K562 (cell line): ENCODE measurements at regions not wholly inside any gene's neighbourhood (a gene's known extent, or its start where the extent isn't known, plus 50 kb on each side); places are given as distances from the start of the nearest gene placed in this dataset.

Source experiments
- ATAC-seq: fragments of 200-7000 bp; cut with Tn5 transposase; 3 replicates; pipeline ENCODE4 v1.9.1; 2020; ENCODE audit warnings: moderate library complexity
- BruUV-seq: library from RNA; stranded (reverse); fragments of 400-500 nt; replicated peaks from 2 replicates; lab custom pipeline; 2021; lab: Mats Ljungman, UMichigan
- CTCF ChIA-PET: fragments of 300-600 bp; formaldehyde crosslinking; extraction: SDS; loops from one replicate; lab custom pipeline; 2021; ENCODE audit warnings: low intra/inter-chr PET ratio; lab: Yijun Ruan, JAX
- POLR2A ChIA-PET: fragments of 300-600, 350-650 bp; sonication (Branson Sonifier 250); formaldehyde crosslinking; extraction: SDS; loops from one replicate; lab custom pipeline; 2021; ENCODE audit warnings: antibody characterized with exemption, inconsistent platforms; lab: Yijun Ruan, JAX
- DNase-seq, 4 experiments: peaks; one replicate each; pipeline versions ENCODE4 v3.0.0 to v3.0.0-alpha.2; 2011 to 2018; ENCODE audit warnings: low spot score in 3 of 4, mixed read lengths in 3 of 4; ENCODE audit errors: extremely low read depth in 1 of 4
- FAIRE-seq: peaks from 2 replicates; lab custom pipeline; 2011; peaks lifted over from hg19 to GRCh38; lab: Jason Lieb, UNC
- H2AFZ ChIP-seq: 2 replicates; pipeline ENCODE4 v1.6.0; 2011; ENCODE audit warnings: low read depth, low read length, control low read depth, inconsistent platforms
- H3K27ac ChIP-seq: fragments of 200-600 bp; 3 replicates; pipeline ENCODE4 v1.8.0; 2011; ENCODE audit warnings: low read depth, mild to moderate bottlenecking, control low read depth, inconsistent platforms, low read length, moderate library complexity, mixed read lengths; ENCODE audit errors: extremely low read depth
- H3K27me3 ChIP-seq, 2 experiments: fragments of 300-600 bp in 1 of 2; 2 replicates in 1 of 2; 3 replicates in 1 of 2; pipeline versions ENCODE4 v1.6.0 to v1.8.0; 2011; ENCODE audit warnings: inconsistent platforms in 2 of 2, low read length in 2 of 2, mild to moderate bottlenecking in 1 of 2, mixed read lengths in 1 of 2, moderate library complexity in 1 of 2; ENCODE audit not compliant: control insufficient read depth in 2 of 2, insufficient read depth in 2 of 2
- H3K36me3 ChIP-seq: fragments of 300-600 bp; 3 replicates; pipeline ENCODE4 v1.8.0; 2011; ENCODE audit warnings: mild to moderate bottlenecking, low read length, inconsistent platforms; ENCODE audit not compliant: control insufficient read depth, insufficient read depth
- H3K4me1 ChIP-seq, 2 experiments: fragments of 200-600 bp in 1 of 2; replicated peaks in 1 of 2; 2 replicates in 1 of 2; 3 replicates in 1 of 2; pipeline versions ENCODE4 v1.5.1 to v1.8.0; 2011; ENCODE audit warnings: inconsistent platforms in 2 of 2, low read length in 2 of 2, mild to moderate bottlenecking in 1 of 2, mixed read lengths in 1 of 2, moderate library complexity in 1 of 2; ENCODE audit not compliant: control insufficient read depth in 2 of 2, insufficient read depth in 2 of 2
- H3K4me2 ChIP-seq: 2 replicates; pipeline ENCODE4 v1.6.1; 2011; ENCODE audit warnings: low read length, control low read depth, inconsistent platforms, mixed read lengths; ENCODE audit not compliant: insufficient read depth
- H3K4me3 ChIP-seq: fragments of 200-600 bp; sonication (generic), shearing (Covaris generic); 2 replicates; pipeline ENCODE4 v1.5.1; 2016; ENCODE audit warnings: control low read depth, inconsistent platforms
- H3K79me2 ChIP-seq: fragments of 200-600 bp; 3 replicates; pipeline ENCODE4 v1.8.0; 2011; ENCODE audit warnings: low read length, inconsistent platforms; ENCODE audit not compliant: control insufficient read depth, insufficient read depth
- H3K9ac ChIP-seq, 2 experiments: 2 replicates each; pipeline versions ENCODE4 v1.6.0 to v1.6.1; 2011; ENCODE audit warnings: low read depth in 2 of 2, low read length in 2 of 2, control low read depth in 1 of 2, inconsistent platforms in 1 of 2, mild to moderate bottlenecking in 1 of 2, mixed read lengths in 1 of 2; ENCODE audit not compliant: insufficient read depth in 1 of 2
- H3K9me1 ChIP-seq: one replicate; pipeline ENCODE4 v1.6.0; 2011; ENCODE audit warnings: inconsistent platforms, mild to moderate bottlenecking, low read length, moderate library complexity; ENCODE audit not compliant: control insufficient read depth, insufficient read depth
- H3K9me3 ChIP-seq: replicated peaks from 2 replicates; pipeline ENCODE4 v1.5.1; 2011; ENCODE audit warnings: low read depth, low read length, inconsistent platforms; ENCODE audit not compliant: control insufficient read depth, insufficient read depth
- H4K20me1 ChIP-seq: replicated peaks from 2 replicates; pipeline ENCODE4 v1.6.1; 2011; ENCODE audit warnings: low read length, inconsistent platforms, mixed read lengths; ENCODE audit not compliant: control insufficient read depth, insufficient read depth
- ARID2 ChIP-seq: fragments of 450-650 bp; IDR thresholded peaks from 2 replicates; pipeline ENCODE4 v1.6.1; 2017; ENCODE audit warnings: antibody characterized with exemption, mild to moderate bottlenecking
- CBX2 ChIP-seq: fragments of 200-600 bp; sonication (generic); IDR thresholded peaks from one replicate; pipeline ENCODE4 v1.6.1; 2012; ENCODE audit warnings: mild to moderate bottlenecking, low read length, inconsistent platforms; ENCODE audit not compliant: insufficient read depth, poor library complexity, severe bottlenecking
- ELF2 ChIP-seq: fragments of 250-450 bp; sonication (Bioruptor Pico); IDR thresholded peaks from 2 replicates; pipeline ENCODE4 v1.5.0; 2021; ENCODE audit warnings: mild to moderate bottlenecking
- MTA3 ChIP-seq: fragments of 450-650 bp; formaldehyde crosslinking; IDR thresholded peaks from 2 replicates; pipeline ENCODE4 v1.6.1; 2017; ENCODE audit warnings: mild to moderate bottlenecking, borderline replicate concordance
- NBN ChIP-seq: fragments of 450-650 bp; IDR thresholded peaks from 2 replicates; pipeline ENCODE4 v1.6.1; 2016; ENCODE audit warnings: low read depth, mild to moderate bottlenecking
- SNRNP70 ChIP-seq: fragments of 200-400 bp; formaldehyde crosslinking; optimal IDR thresholded peaks from 2 replicates; pipeline ENCODE3; 2017; ENCODE audit warnings: low read depth, low read length
- SPI1 ChIP-seq: IDR thresholded peaks from 2 replicates; pipeline ENCODE4 v1.6.1; 2011; ENCODE audit warnings: low read depth, low read length, control low read depth, borderline replicate concordance
- TAF15 ChIP-seq: fragments of 200-400 bp; formaldehyde crosslinking; IDR thresholded peaks from 2 replicates; pipeline ENCODE4 v1.6.1; 2017; ENCODE audit warnings: mild to moderate bottlenecking, low read depth, low read length, moderate library complexity
- TBP ChIP-seq: optimal IDR thresholded peaks from 2 replicates; pipeline ENCODE3; 2011; ENCODE audit warnings: low read depth, low read length, improper control_type of control experiment
- ZFPM2 ChIP-seq: fragments of 250-450 bp; sonication (Bioruptor Pico); IDR thresholded peaks from 2 replicates; pipeline ENCODE4 v1.5.1; 2022; ENCODE audit warnings: mild to moderate bottlenecking
- ZKSCAN1 ChIP-seq: fragments of 150-350 bp; IDR thresholded peaks from 2 replicates; pipeline ENCODE4 v1.6.1; 2016; ENCODE audit warnings: low read depth, low read length
- ZNF140 ChIP-seq: fragments of 250-450 bp; sonication (Bioruptor Pico); IDR thresholded peaks from 2 replicates; pipeline ENCODE4 v1.8.0; 2021; ENCODE audit warnings: moderate library complexity, mild to moderate bottlenecking, inconsistent platforms
- ZNF695 ChIP-seq: fragments of 450-650 bp; formaldehyde crosslinking; IDR thresholded peaks from 2 replicates; pipeline ENCODE4 v1.4.0; 2020; ENCODE audit warnings: mild to moderate bottlenecking, moderate library complexity
- WGBS: fragments of 100-300 bp; shearing (Covaris generic); methylation state at CpG from one replicate; pipeline ENCODE4 v1.1.6; 2016; ENCODE audit warnings: low coverage, mixed read lengths; ENCODE audit not compliant: insufficient coverage; ENCODE audit errors: missing lambda C conversion rate; 5-methylcytosine and 5-hydroxymethylcytosine counted together
- in situ Hi-C: fragments of 300-500 bp; cut with MboI; formaldehyde crosslinking; loops from 4 replicates; pipeline ENCODE4 v1.15.0; 2018; ENCODE audit warnings: inconsistent platforms, mixed read lengths
- intact Hi-C: fragments of 100-400 bp; cut with micrococcal nuclease; formaldehyde crosslinking; loops from 2 replicates; pipeline ENCODE4 v1.14.2; 2022
- TF ChIP-seq, protein P1 (sequence below): fragments of 450-650 bp; IDR thresholded peaks from one replicate; pipeline ENCODE4 v1.6.1; 2018; ENCODE audit warnings: mild to moderate bottlenecking, moderate library complexity; ENCODE audit not compliant: partially characterized antibody
- TF ChIP-seq, protein P2 (sequence below): fragments of 450-650 bp; IDR thresholded peaks from 2 replicates; pipeline ENCODE4 v1.6.1; 2017; ENCODE audit warnings: antibody characterized with exemption, mild to moderate bottlenecking
- TF ChIP-seq, protein P3 (sequence below): sonication (generic); formaldehyde crosslinking; IDR thresholded peaks from 2 replicates; pipeline ENCODE4 v1.8.0; 2022; ENCODE audit warnings: missing genetic modification reagents, mild to moderate bottlenecking, borderline replicate concordance
- TF ChIP-seq, protein P4 (sequence below): sonication (generic); formaldehyde crosslinking; IDR thresholded peaks from 2 replicates; pipeline ENCODE4 v1.8.1; 2023; ENCODE audit warnings: mild to moderate bottlenecking, missing genetic modification reagents

DNA sequence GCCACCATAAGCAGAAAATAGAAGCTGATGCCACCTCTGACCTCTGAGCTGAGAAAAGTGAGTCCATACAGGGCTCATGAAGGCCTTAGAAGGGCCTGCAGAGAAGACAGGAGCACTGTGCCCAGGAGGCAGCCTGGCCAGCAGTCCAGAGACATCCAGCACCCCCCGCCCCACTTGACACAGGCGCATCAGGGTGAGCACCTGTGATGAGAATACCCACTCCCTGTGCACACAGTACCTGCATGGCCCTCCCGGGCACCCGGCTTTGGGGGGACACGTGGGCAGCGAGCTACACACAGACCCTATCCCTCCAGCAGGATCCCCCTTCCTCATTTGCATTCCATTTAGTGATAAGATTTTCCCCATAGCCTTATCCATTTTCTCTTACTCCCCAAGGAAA is 63.6 kb upstream of the NSMCE3 start:
- Histone ChIP-seq H3K9me3 (no peaks in the 10 kb centered on the region), H3K4me3 (no peak overlapping the region), H3K27ac (no peak overlapping the region), H3K79me2 (no peaks in the 10 kb centered on the region), H3K4me2 (no peak overlapping the region), H3K9ac (no peak overlapping the region), H3K9me1 (no peaks in the 10 kb centered on the region), H3K27me3 (peaks cover 11 to 40% of the 10 kb centered on the region in 2 experiments; a peak in 4 of 5 replicates), H2AFZ (no peak overlapping the region), H3K36me3 (no peaks in the 10 kb centered on the region), H3K4me1 (no peaks in the 10 kb centered on the region), H4K20me1 (peaks cover 5% of the 10 kb centered on the region; the same call in 1 of the 2 replicates)
- intact Hi-C loops = no loop called here
- ChIA-PET POLR2A (interaction anchor here (0.7 to 1.6 kb wide), 2 partner anchors 11 to 14 kb away, joined by 3 to 4 read pairs; no protein-coding TSS in a partner anchor), CTCF (no interaction called here)
- FAIRE-seq (no peak), DNase-seq (no peak), ATAC-seq (no peak)
- in situ Hi-C loops = no loop called here
- 2% methylated on average over 6 of the region's 6 CpGs for WGBS
- no TSS peak for BruUV-seq
- TF ChIP-seq, protein P1, sequence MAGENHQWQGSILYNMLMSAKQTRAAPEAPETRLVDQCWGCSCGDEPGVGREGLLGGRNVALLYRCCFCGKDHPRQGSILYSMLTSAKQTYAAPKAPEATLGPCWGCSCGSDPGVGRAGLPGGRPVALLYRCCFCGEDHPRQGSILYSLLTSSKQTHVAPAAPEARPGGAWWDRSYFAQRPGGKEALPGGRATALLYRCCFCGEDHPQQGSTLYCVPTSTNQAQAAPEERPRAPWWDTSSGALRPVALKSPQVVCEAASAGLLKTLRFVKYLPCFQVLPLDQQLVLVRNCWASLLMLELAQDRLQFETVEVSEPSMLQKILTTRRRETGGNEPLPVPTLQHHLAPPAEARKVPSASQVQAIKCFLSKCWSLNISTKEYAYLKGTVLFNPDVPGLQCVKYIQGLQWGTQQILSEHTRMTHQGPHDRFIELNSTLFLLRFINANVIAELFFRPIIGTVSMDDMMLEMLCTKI = no peak
- TF ChIP-seq ZNF140 (CRISPR knock-in tag) = no peak
- TF ChIP-seq, protein P2, sequence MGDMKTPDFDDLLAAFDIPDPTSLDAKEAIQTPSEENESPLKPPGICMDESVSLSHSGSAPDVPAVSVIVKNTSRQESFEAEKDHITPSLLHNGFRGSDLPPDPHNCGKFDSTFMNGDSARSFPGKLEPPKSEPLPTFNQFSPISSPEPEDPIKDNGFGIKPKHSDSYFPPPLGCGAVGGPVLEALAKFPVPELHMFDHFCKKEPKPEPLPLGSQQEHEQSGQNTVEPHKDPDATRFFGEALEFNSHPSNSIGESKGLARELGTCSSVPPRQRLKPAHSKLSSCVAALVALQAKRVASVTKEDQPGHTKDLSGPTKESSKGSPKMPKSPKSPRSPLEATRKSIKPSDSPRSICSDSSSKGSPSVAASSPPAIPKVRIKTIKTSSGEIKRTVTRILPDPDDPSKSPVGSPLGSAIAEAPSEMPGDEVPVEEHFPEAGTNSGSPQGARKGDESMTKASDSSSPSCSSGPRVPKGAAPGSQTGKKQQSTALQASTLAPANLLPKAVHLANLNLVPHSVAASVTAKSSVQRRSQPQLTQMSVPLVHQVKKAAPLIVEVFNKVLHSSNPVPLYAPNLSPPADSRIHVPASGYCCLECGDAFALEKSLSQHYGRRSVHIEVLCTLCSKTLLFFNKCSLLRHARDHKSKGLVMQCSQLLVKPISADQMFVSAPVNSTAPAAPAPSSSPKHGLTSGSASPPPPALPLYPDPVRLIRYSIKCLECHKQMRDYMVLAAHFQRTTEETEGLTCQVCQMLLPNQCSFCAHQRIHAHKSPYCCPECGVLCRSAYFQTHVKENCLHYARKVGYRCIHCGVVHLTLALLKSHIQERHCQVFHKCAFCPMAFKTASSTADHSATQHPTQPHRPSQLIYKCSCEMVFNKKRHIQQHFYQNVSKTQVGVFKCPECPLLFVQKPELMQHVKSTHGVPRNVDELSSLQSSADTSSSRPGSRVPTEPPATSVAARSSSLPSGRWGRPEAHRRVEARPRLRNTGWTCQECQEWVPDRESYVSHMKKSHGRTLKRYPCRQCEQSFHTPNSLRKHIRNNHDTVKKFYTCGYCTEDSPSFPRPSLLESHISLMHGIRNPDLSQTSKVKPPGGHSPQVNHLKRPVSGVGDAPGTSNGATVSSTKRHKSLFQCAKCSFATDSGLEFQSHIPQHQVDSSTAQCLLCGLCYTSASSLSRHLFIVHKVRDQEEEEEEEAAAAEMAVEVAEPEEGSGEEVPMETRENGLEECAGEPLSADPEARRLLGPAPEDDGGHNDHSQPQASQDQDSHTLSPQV = no peak
- no peak for TF ChIP-seq TAF15
- TF ChIP-seq ARID2 = no peak
- TF ChIP-seq CBX2 = no peak
- TF ChIP-seq ZNF695 (CRISPR knock-in tag) = no peak
- TF ChIP-seq ELF2 = no peak
- TF ChIP-seq, protein P3, sequence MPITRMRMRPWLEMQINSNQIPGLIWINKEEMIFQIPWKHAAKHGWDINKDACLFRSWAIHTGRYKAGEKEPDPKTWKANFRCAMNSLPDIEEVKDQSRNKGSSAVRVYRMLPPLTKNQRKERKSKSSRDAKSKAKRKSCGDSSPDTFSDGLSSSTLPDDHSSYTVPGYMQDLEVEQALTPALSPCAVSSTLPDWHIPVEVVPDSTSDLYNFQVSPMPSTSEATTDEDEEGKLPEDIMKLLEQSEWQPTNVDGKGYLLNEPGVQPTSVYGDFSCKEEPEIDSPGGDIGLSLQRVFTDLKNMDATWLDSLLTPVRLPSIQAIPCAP (CRISPR knock-in tag) = no peak
- TF ChIP-seq, protein P4, sequence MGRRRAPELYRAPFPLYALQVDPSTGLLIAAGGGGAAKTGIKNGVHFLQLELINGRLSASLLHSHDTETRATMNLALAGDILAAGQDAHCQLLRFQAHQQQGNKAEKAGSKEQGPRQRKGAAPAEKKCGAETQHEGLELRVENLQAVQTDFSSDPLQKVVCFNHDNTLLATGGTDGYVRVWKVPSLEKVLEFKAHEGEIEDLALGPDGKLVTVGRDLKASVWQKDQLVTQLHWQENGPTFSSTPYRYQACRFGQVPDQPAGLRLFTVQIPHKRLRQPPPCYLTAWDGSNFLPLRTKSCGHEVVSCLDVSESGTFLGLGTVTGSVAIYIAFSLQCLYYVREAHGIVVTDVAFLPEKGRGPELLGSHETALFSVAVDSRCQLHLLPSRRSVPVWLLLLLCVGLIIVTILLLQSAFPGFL (CRISPR knock-in tag) = no peak
- no peak for TF ChIP-seq ZFPM2 (CRISPR knock-in tag)
- TF ChIP-seq SNRNP70 = no peak
- no peak for TF ChIP-seq MTA3
- no peak for TF ChIP-seq ZKSCAN1
- TF ChIP-seq TBP = no peak
- no peak for TF ChIP-seq NBN
- TF ChIP-seq SPI1 = no peak
